GM12872 (cell line): ENCODE measurements at regions not wholly inside any gene's neighbourhood (a gene's known extent, or its start where the extent isn't known, plus 50 kb on each side); places are given as distances from the start of the nearest gene placed in this dataset.

ENCODE experiments used
- CTCF ChIP-seq: IDR thresholded peaks from 3 replicates; pipeline ENCODE4 v1.5.1; 2011; ENCODE audit warnings: low read depth, mild to moderate bottlenecking, low read length, moderate library complexity; ENCODE audit not compliant: insufficient read depth

- TF ChIP-seq CTCF: no peak
These were observed 303.5 kb upstream of the ARSJ start for GRCh38 chr4:114282937-114283336.

- TF ChIP-seq CTCF: no peak
These were observed 305.2 kb upstream of the ARSJ start for GRCh38 chr4:114284629-114285028.

- TF ChIP-seq CTCF: no peak
These were observed 306.9 kb upstream of the ARSJ start for GRCh38 chr4:114286262-114286810.

GRCh38 chr4:114287079-114287696 is 307.7 kb upstream of the ARSJ start:
- no peak for TF ChIP-seq CTCF

- no peak for TF ChIP-seq CTCF
These were observed 302.5 kb upstream of the UGT8 start for GRCh38 chr4:114296126-114296525.

GRCh38 chr4:114302472-114302871 is 296.1 kb upstream of the UGT8 start:
- TF ChIP-seq CTCF: no peak

GRCh38 chr4:114304046-114304445 is 294.6 kb upstream of the UGT8 start:
- no peak for TF ChIP-seq CTCF
